ENCODE measurements at regions not wholly inside any gene's neighbourhood (a gene's known extent, or its start where the extent isn't known, plus 50 kb on each side); places are given as distances from the start of the nearest gene placed in this dataset.
"Not testable (repeated sequence)": the region's sequence is repeated elsewhere in the genome, so short reads cannot be mapped to it uniquely, and the experiment has no call there.

- DNase-seq (ENCODE audit: low read depth in 2 of 2), result no peak
Measured at GRCh38 chr3:80978216-80978969, 783.1 kb downstream of the GBE1 start.

GRCh38 chr3:80970292-80970691 is 791.2 kb downstream of the GBE1 start:
- no peak for DNase-seq (ENCODE audit: low read depth in 2 of 2)

GRCh38 chr3:80929576-80929975 is 831.9 kb downstream of the GBE1 start:
- DNase-seq (ENCODE audit: low read depth in 2 of 2), result no peak

- no peak for DNase-seq (ENCODE audit: low read depth in 2 of 2)
Measured at GRCh38 chr3:80914854-80915253, 846.6 kb downstream of the GBE1 start.

- no peak for DNase-seq (ENCODE audit: low read depth in 2 of 2)
Measured at GRCh38 chr3:80898211-80898610, 863.2 kb downstream of the GBE1 start.

- not testable (repeated sequence) for DNase-seq (ENCODE audit: low read depth in 2 of 2)
Measured at GRCh38 chr3:80897005-80897404, 864.4 kb downstream of the GBE1 start.

GRCh38 chr3:80890571-80890970 is 870.9 kb downstream of the GBE1 start:
- no peak for DNase-seq (ENCODE audit: low read depth in 2 of 2)

- no peak for DNase-seq (ENCODE audit: low read depth in 2 of 2)
Measured at GRCh38 chr3:80889535-80889934, 871.9 kb downstream of the GBE1 start.

- DNase-seq (ENCODE audit: low read depth in 2 of 2), result no peak
Measured at GRCh38 chr3:80870476-80871041, 890.9 kb downstream of the GBE1 start.

GRCh38 chr3:80855482-80855881 is 906.0 kb downstream of the GBE1 start:
- DNase-seq (ENCODE audit: low read depth in 2 of 2), result no peak

- DNase-seq (ENCODE audit: low read depth in 2 of 2), result no peak
Measured at GRCh38 chr3:80836395-80836794, 925.0 kb downstream of the GBE1 start.

- no peak for DNase-seq (ENCODE audit: low read depth in 2 of 2)
Measured at GRCh38 chr3:80807577-80807976, 953.9 kb downstream of the GBE1 start.

- DNase-seq (ENCODE audit: low read depth in 2 of 2), result no peak
Measured at GRCh38 chr3:80806673-80807072, 954.8 kb downstream of the GBE1 start.

- DNase-seq (ENCODE audit: low read depth in 2 of 2), result no peak
Measured at GRCh38 chr3:80788914-80789313, 972.5 kb downstream of the GBE1 start.

GRCh38 chr3:80785875-80786274 is 975.6 kb downstream of the GBE1 start:
- no peak for DNase-seq (ENCODE audit: low read depth in 2 of 2)

- DNase-seq (ENCODE audit: low read depth in 2 of 2), result no peak
Measured at GRCh38 chr3:80785475-80785874, 976.0 kb downstream of the GBE1 start.

- DNase-seq (ENCODE audit: low read depth in 2 of 2), result no peak
Measured at GRCh38 chr3:80771085-80771484, 990.4 kb downstream of the GBE1 start.

GRCh38 chr3:80770106-80771074 is 991.1 kb downstream of the GBE1 start:
- DNase-seq (ENCODE audit: low read depth in 2 of 2), result no peak

- DNase-seq (ENCODE audit: low read depth in 2 of 2), result no peak
Measured at GRCh38 chr3:80769683-80770082, 991.8 kb downstream of the GBE1 start.

GRCh38 chr3:80767604-80768003 is 993.8 kb downstream of the GBE1 start:
- DNase-seq (ENCODE audit: low read depth in 2 of 2), result no peak

GRCh38 chr3:80754969-80755368 is 987.2 kb upstream of the ROBO1 start:
- no peak for DNase-seq (ENCODE audit: low read depth in 2 of 2)

- DNase-seq (ENCODE audit: low read depth in 2 of 2), result no peak
Measured at GRCh38 chr3:80753021-80753420, 985.2 kb upstream of the ROBO1 start.

GRCh38 chr3:80750637-80751036 is 982.8 kb upstream of the ROBO1 start:
- DNase-seq (ENCODE audit: low read depth in 2 of 2), result no peak
